GM23248 (cell line): ENCODE measurements at regions not wholly inside any gene's neighbourhood (a gene's known extent, or its start where the extent isn't known, plus 50 kb on each side); places are given as distances from the start of the nearest gene placed in this dataset.

Experiments used
- DNase-seq: peaks from one replicate; pipeline ENCODE4 v3.0.0-alpha.2; 2015
- H2AFZ ChIP-seq: fragments of 200-600 bp; sonication (generic); 2 replicates; pipeline ENCODE4 v1.6.1; 2016; ENCODE audit warnings: antibody characterized with exemption
- H3F3A ChIP-seq: fragments of 200-600 bp; sonication (generic); 2 replicates; pipeline ENCODE4 v1.6.1; 2016; ENCODE audit warnings: mild to moderate bottlenecking, antibody characterized with exemption, mixed run types; ENCODE audit not compliant: insufficient read depth
- H3K27ac ChIP-seq: fragments of 200-600 bp; sonication (generic); 2 replicates; pipeline ENCODE4 v1.5.1; 2016; ENCODE audit warnings: mild to moderate bottlenecking
- H3K27me3 ChIP-seq: fragments of 200-600 bp; sonication (generic); replicated peaks from 2 replicates; pipeline ENCODE4 v1.6.1; 2016; ENCODE audit warnings: mild to moderate bottlenecking; ENCODE audit not compliant: insufficient read depth
- H3K36me3 ChIP-seq: fragments of 200-600 bp; sonication (generic); 2 replicates; pipeline ENCODE4 v1.6.1; 2016; ENCODE audit warnings: low read depth, mild to moderate bottlenecking
- H3K4me1 ChIP-seq: fragments of 200-600 bp; sonication (generic); 2 replicates; pipeline ENCODE4 v1.6.1; 2016; ENCODE audit warnings: mild to moderate bottlenecking; ENCODE audit not compliant: insufficient read depth
- H3K4me2 ChIP-seq: fragments of 200-600 bp; sonication (generic); one replicate; pipeline ENCODE4 v1.6.1; 2016; ENCODE audit warnings: mild to moderate bottlenecking; ENCODE audit not compliant: unreplicated experiment
- H3K4me3 ChIP-seq: fragments of 200-600 bp; sonication (generic); 2 replicates; pipeline ENCODE4 v1.5.1; 2016; ENCODE audit warnings: mild to moderate bottlenecking
- H3K79me2 ChIP-seq: fragments of 200-600 bp; sonication (generic); 2 replicates; pipeline ENCODE4 v1.6.1; 2016; ENCODE audit warnings: mild to moderate bottlenecking; ENCODE audit not compliant: insufficient read depth
- H3K9ac ChIP-seq: fragments of 200-600 bp; sonication (generic); 2 replicates; pipeline ENCODE4 v1.6.1; 2016; ENCODE audit warnings: mild to moderate bottlenecking
- H3K9me2 ChIP-seq: fragments of 200-600 bp; sonication (generic); 2 replicates; pipeline ENCODE4 v1.6.1; 2016; ENCODE audit warnings: mixed run types, mild to moderate bottlenecking, moderate library complexity; ENCODE audit not compliant: insufficient read depth
- H3K9me3 ChIP-seq: fragments of 200-600 bp; sonication (generic); one replicate; pipeline ENCODE4 v1.6.1; 2017; ENCODE audit warnings: low read depth
- H4K20me1 ChIP-seq: fragments of 200-600 bp; sonication (generic); 2 replicates; pipeline ENCODE4 v1.6.0; 2016; ENCODE audit not compliant: insufficient read depth
- EZH2 ChIP-seq: fragments of 200-600 bp; sonication (generic); IDR thresholded peaks from 2 replicates; pipeline ENCODE4 v1.6.1; 2018; ENCODE audit warnings: antibody characterized with exemption, mild to moderate bottlenecking; ENCODE audit not compliant: insufficient read depth, poor library complexity, severe bottlenecking
- EZH2phosphoT487 ChIP-seq: fragments of 200-600 bp; sonication (generic); IDR thresholded peaks from 2 replicates; pipeline ENCODE4 v1.6.1; 2018; ENCODE audit warnings: antibody characterized with exemption, moderate library complexity, mild to moderate bottlenecking, low read depth; ENCODE audit not compliant: insufficient read depth
- WGBS, 2 experiments: methylation state at CpG; one replicate each; pipeline ENCODE4 v1.1.6; 2015 to 2017; ENCODE audit warnings: low lambda C conversion rate in 2 of 2, low coverage in 1 of 2; ENCODE audit errors: missing lambda C conversion rate in 2 of 2; 5-methylcytosine and 5-hydroxymethylcytosine counted together
- in situ Hi-C: fragments of 300-500 bp; cut with MboI; formaldehyde crosslinking; loops from 2 replicates; pipeline ENCODE4 v1.15.0; 2020

- no peaks in the 10 kb centered on the region for H3K36me3 ChIP-seq
- no peaks in the 10 kb centered on the region for H3F3A ChIP-seq
- no peak for TF ChIP-seq EZH2
- TF ChIP-seq EZH2phosphoT487: no peak
- 85 to 96% methylated on average over 4 of the region's 4 CpGs for WGBS, 2 experiments
- H3K4me3 ChIP-seq: no peak overlapping the region
- no peaks in the 10 kb centered on the region for H3K79me2 ChIP-seq
- H3K9ac ChIP-seq: no peak overlapping the region
- H2AFZ ChIP-seq: no peak overlapping the region
- no peaks in the 10 kb centered on the region for H3K27me3 ChIP-seq
- H3K4me2 ChIP-seq: no peak overlapping the region
- no peaks in the 10 kb centered on the region for H3K9me2 ChIP-seq
- no peak overlapping the region for H3K27ac ChIP-seq
- no peak for DNase-seq
- no peaks in the 10 kb centered on the region for H4K20me1 ChIP-seq
- in situ Hi-C loops: no loop called here
- H3K9me3 ChIP-seq: no peaks in the 10 kb centered on the region
- no peaks in the 10 kb centered on the region for H3K4me1 ChIP-seq
These were observed 290.4 kb upstream of the TUT7 start for GRCh38 chr9:86644675-86645034.

GRCh38 chr9:86643946-86644674 lies 289.9 kb upstream of the TUT7 start:
- Histone ChIP-seq H3K79me2 (no peaks in the 10 kb centered on the region), H3K36me3 (no peaks in the 10 kb centered on the region), H3K4me3 (no peak overlapping the region), H3K4me2 (no peak overlapping the region), H3K9ac (no peak overlapping the region), H3K27me3 (no peaks in the 10 kb centered on the region), H3K27ac (no peak overlapping the region), H3K9me3 (no peaks in the 10 kb centered on the region), H4K20me1 (no peaks in the 10 kb centered on the region), H3F3A (no peaks in the 10 kb centered on the region), H3K9me2 (no peaks in the 10 kb centered on the region), H2AFZ (no peak overlapping the region), H3K4me1 (no peaks in the 10 kb centered on the region)
- 82 to 84% methylated on average over 7 of the region's 7 CpGs for WGBS, 2 experiments
- in situ Hi-C loops: no loop called here
- TF ChIP-seq EZH2phosphoT487: no peak
- no peak for TF ChIP-seq EZH2
- DNase-seq: no peak

- Histone ChIP-seq H3F3A (no peaks in the 10 kb centered on the region), H3K27me3 (no peaks in the 10 kb centered on the region), H3K4me1 (no peaks in the 10 kb centered on the region), H3K27ac (no peak overlapping the region), H3K9ac (no peak overlapping the region), H2AFZ (no peak overlapping the region), H3K9me2 (no peaks in the 10 kb centered on the region), H4K20me1 (no peaks in the 10 kb centered on the region), H3K9me3 (no peaks in the 10 kb centered on the region), H3K79me2 (no peaks in the 10 kb centered on the region), H3K36me3 (no peaks in the 10 kb centered on the region), H3K4me3 (no peak overlapping the region), H3K4me2 (no peak overlapping the region)
- in situ Hi-C loops: no loop called here
- DNase-seq: no peak
- 96 to 97% methylated on average over 5 of the region's 5 CpGs for WGBS, 2 experiments
- TF ChIP-seq EZH2phosphoT487 (no peak), EZH2 (no peak)
These were observed 288.5 kb upstream of the TUT7 start for GRCh38 chr9:86642721-86643120.

GRCh38 chr9:86641970-86642369 lies 287.8 kb upstream of the TUT7 start:
- no peaks in the 10 kb centered on the region for H3K9me3 ChIP-seq
- H3F3A ChIP-seq: no peaks in the 10 kb centered on the region
- H3K9me2 ChIP-seq: no peaks in the 10 kb centered on the region
- H3K27me3 ChIP-seq: no peaks in the 10 kb centered on the region
- no peak overlapping the region for H3K9ac ChIP-seq
- no peak for TF ChIP-seq EZH2phosphoT487
- TF ChIP-seq EZH2: no peak
- no peaks in the 10 kb centered on the region for H3K36me3 ChIP-seq
- no peak for DNase-seq
- H3K4me3 ChIP-seq: no peak overlapping the region
- H2AFZ ChIP-seq: no peak overlapping the region
- H3K79me2 ChIP-seq: no peaks in the 10 kb centered on the region
- 91 to 92% methylated on average over 3 of the region's 3 CpGs for WGBS, 2 experiments
- in situ Hi-C loops: no loop called here
- H3K4me1 ChIP-seq: no peaks in the 10 kb centered on the region
- no peak overlapping the region for H3K4me2 ChIP-seq
- no peaks in the 10 kb centered on the region for H4K20me1 ChIP-seq
- no peak overlapping the region for H3K27ac ChIP-seq
